GM19438 (cell line): ENCODE measurements at regions not wholly inside any gene's neighbourhood (a gene's known extent, or its start where the extent isn't known, plus 50 kb on each side); places are given as distances from the start of the nearest gene placed in this dataset.
A peak's percentile ranks its signal among the peaks of the same experiment; 100 is the strongest.
"Not testable (repeated sequence)": the region's sequence is repeated elsewhere in the genome, so short reads cannot be mapped to it uniquely, and the experiment has no call there.

ENCODE experiments used
- ATAC-seq: cut with Tn5 transposase; IDR thresholded peaks from one replicate; pipeline ENCODE4 v1.9.1; 2021; ENCODE audit warnings: low read depth; ENCODE audit not compliant: unreplicated experiment

GRCh38 chr15:88994286-88994685 is 81.1 kb upstream of the MFGE8 start:
- no peak for ATAC-seq

GRCh38 chr15:88995449-88995848 is 82.3 kb upstream of the MFGE8 start:
- no peak for ATAC-seq

GRCh38 chr15:88997531-88997930 is 84.4 kb upstream of the MFGE8 start:
- ATAC-seq = no peak

GRCh38 chr15:88998980-88999713 is 86.0 kb upstream of the MFGE8 start:
- no peak for ATAC-seq

- ATAC-seq = not testable (repeated sequence)
Measured at GRCh38 chr15:89001708-89002275, 86.5 kb upstream of the ABHD2 start.

- ATAC-seq = peak; percentile 88
Measured at GRCh38 chr15:89002281-89002761, 85.9 kb upstream of the ABHD2 start.

GRCh38 chr15:89002830-89003229 is 85.4 kb upstream of the ABHD2 start:
- no peak for ATAC-seq

- ATAC-seq = no peak
Measured at GRCh38 chr15:89003865-89004725, 84.2 kb upstream of the ABHD2 start.

GRCh38 chr15:89004726-89005030 is 83.6 kb upstream of the ABHD2 start:
- no peak for ATAC-seq

- not testable (repeated sequence) for ATAC-seq
Measured at GRCh38 chr15:89007527-89007926, 80.7 kb upstream of the ABHD2 start.

GRCh38 chr15:89007989-89008388 is 80.3 kb upstream of the ABHD2 start:
- no peak for ATAC-seq

- ATAC-seq = no peak
Measured at GRCh38 chr15:89009080-89009479, 79.2 kb upstream of the ABHD2 start.

- no peak for ATAC-seq
Measured at GRCh38 chr15:89015412-89016097, 72.7 kb upstream of the ABHD2 start.

- no peak for ATAC-seq
Measured at GRCh38 chr15:89016549-89017041, 71.7 kb upstream of the ABHD2 start.

GRCh38 chr15:89017370-89018066 is 70.7 kb upstream of the ABHD2 start:
- peak; percentile 67 for ATAC-seq

- no peak for ATAC-seq
Measured at GRCh38 chr15:89018207-89018606, 70.0 kb upstream of the ABHD2 start.

GRCh38 chr15:89019436-89019835 is 68.8 kb upstream of the ABHD2 start:
- ATAC-seq = no peak

- ATAC-seq = no peak
Measured at GRCh38 chr15:89021224-89021623, 67.0 kb upstream of the ABHD2 start.

GRCh38 chr15:89021886-89022285 is 66.4 kb upstream of the ABHD2 start:
- ATAC-seq = not testable (repeated sequence)

- ATAC-seq = no peak
Measured at GRCh38 chr15:89023311-89023961, 64.8 kb upstream of the ABHD2 start.
